Sigmoid colon (tissue), 6 donors: ENCODE measurements at regions not wholly inside any gene's neighbourhood (a gene's known extent, or its start where the extent isn't known, plus 50 kb on each side); places are given as distances from the start of the nearest gene placed in this dataset.

ENCODE experiments used
- DNase-seq: peaks from one replicate; pipeline ENCODE4 v3.0.0-alpha.2; 2019
- H3K27ac ChIP-seq, 4 donors: fragments of 200-600 bp; sonication (generic); one replicate each; pipeline ENCODE4 v1.5.1; 2016 to 2019; ENCODE audit warnings: mild to moderate bottlenecking in 1 of 4
- H3K27me3 ChIP-seq, 3 donors: fragments of 200-600 bp; sonication (generic); one replicate each; pipeline ENCODE4 v1.5.1; 2019; ENCODE audit warnings: mild to moderate bottlenecking in 1 of 3
- H3K36me3 ChIP-seq, 4 donors: fragments of 200-600 bp; sonication (generic); one replicate each; pipeline ENCODE4 v1.5.1; 2016 to 2019
- H3K4me1 ChIP-seq, 4 donors: fragments of 200-600 bp; sonication (generic); one replicate each; pipeline ENCODE4 v1.5.1; 2017 to 2019
- H3K4me3 ChIP-seq, 4 donors: fragments of 200-600 bp; sonication (generic); one replicate each; pipeline ENCODE4 v1.5.1; 2017 to 2019; ENCODE audit warnings: mild to moderate bottlenecking in 2 of 4, moderate library complexity in 1 of 4
- H3K9me3 ChIP-seq, 4 donors: fragments of 200-600 bp in 3 of 4; sonication (generic) in 3 of 4; one replicate each; pipeline versions ENCODE4 v1.5.1 to v1.6.1; 2013 to 2019
- CTCF ChIP-seq, 4 experiments: fragments of 450-650 bp in 3 of 4; fragments of 200-600 bp in 1 of 4; IDR thresholded peaks; one replicate each; pipeline ENCODE4 v1.5.1; 2016 to 2019; ENCODE audit warnings: antibody characterized with exemption in 4 of 4, mild to moderate bottlenecking in 3 of 4, moderate library complexity in 2 of 4
- EP300 ChIP-seq, 4 donors: sonication (generic); formaldehyde crosslinking; IDR thresholded peaks; one replicate each; pipeline ENCODE4 v1.6.1; 2017; ENCODE audit warnings: antibody characterized with exemption in 4 of 4
- POLR2A ChIP-seq, 2 donors: fragments of 450-650 bp; IDR thresholded peaks; one replicate each; pipeline ENCODE4 v1.6.1; 2016; ENCODE audit warnings: antibody characterized with exemption in 2 of 2, mild to moderate bottlenecking in 2 of 2, moderate library complexity in 2 of 2
- POLR2AphosphoS5 ChIP-seq, 4 donors: sonication (generic); formaldehyde crosslinking; IDR thresholded peaks; one replicate each; pipeline ENCODE4 v1.6.1; 2017; ENCODE audit warnings: antibody characterized with exemption in 4 of 4
- WGBS, 2 donors: extraction: QIAGEN DNeasy Blood & Tissue Kit; methylation state at CpG; one replicate each; pipeline ENCODE4 v1.1.7; 2013; 5-methylcytosine and 5-hydroxymethylcytosine counted together
- intact Hi-C: fragments of 100-400 bp; cut with DNase I; formaldehyde crosslinking; loops from one replicate; pipeline ENCODE4 v1.15.1; 2023
- small RNA-seq, 3 donors: library from RNA; depleted of rRNA; stranded (forward); fragments of <200 nt; gene quantifications; one replicate each; pipeline ENCODE3, GENCODE V24; 2016
- donor health status: healthy with polysubstance abuse.
- donor health status: healthy.

- Histone ChIP-seq H3K27ac (no peak overlapping the region), H3K4me1 (no peaks in the 10 kb centered on the region), H3K4me3 (no peak overlapping the region), H3K9me3 (no peaks in the 10 kb centered on the region), H3K27me3 (no peaks in the 10 kb centered on the region), H3K36me3 (no peaks in the 10 kb centered on the region)
- no peak for TF ChIP-seq POLR2AphosphoS5 (IDR thresholded peaks at IDR 0.05)
- TF ChIP-seq EP300 (IDR thresholded peaks at IDR 0.05) = no peak
- no peak for TF ChIP-seq CTCF (IDR thresholded peaks at IDR 0.05)
- no peak for TF ChIP-seq POLR2A (IDR thresholded peaks at IDR 0.05)
- no peak for DNase-seq
- intact Hi-C loops = no loop called here
- WGBS, 2 donors = 62 to 65% methylated on average over 6 of the region's 6 CpGs
Measured at GRCh38 chr6:22236626-22237414, 60.0 kb downstream of the PRL start.

Small RNA genes lying in the stretch of these regions (small RNA-seq; reads per million reads assigned to genes)
- gene AL136313.1 = 0 reads per million in 3 donors
